ENCODE measurements at regions not wholly inside any gene's neighbourhood (a gene's known extent, or its start where the extent isn't known, plus 50 kb on each side); places are given as distances from the start of the nearest gene placed in this dataset.

DNA sequence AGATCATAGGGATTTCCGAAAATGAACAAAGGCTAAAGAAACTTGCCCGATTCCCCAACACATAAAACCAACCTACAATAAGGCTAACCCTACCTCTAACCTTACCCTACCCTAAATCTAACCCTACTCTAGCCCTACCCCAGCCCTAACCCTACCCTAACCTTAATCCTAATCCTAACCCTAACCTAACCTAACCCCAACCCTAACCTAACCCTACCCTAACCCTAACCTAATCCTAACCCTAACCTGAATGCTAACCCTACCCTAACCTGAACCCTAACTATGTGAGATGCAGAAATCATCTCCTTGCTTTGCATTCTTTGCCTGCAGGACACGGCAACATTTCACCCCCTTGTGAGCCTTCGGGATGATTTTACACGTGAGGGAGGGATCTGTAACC is 67.6 kb upstream of the SOX1 start:
- DNase-seq (ENCODE audit: low spot score), result no peak

DNA sequence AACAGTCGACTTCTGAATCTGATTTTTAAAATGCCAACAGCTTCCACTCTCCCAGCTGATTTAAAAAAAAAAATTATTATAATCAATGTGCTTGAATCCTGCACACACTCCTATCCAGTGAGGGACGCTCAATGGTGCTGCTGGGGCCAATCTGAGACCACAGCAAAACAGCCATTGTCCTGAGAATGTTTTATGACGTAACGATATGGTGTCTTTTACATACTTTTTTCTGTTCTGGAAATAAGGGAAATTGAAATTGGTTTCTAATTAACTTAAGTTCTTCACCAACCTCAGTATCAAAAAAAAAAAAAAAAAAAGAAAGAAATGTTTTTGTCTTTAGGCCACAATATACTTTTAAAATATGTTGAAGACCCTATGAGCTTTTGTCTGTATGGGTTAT is 66.1 kb upstream of the SOX1 start:
- DNase-seq (ENCODE audit: low spot score), result no peak

DNA sequence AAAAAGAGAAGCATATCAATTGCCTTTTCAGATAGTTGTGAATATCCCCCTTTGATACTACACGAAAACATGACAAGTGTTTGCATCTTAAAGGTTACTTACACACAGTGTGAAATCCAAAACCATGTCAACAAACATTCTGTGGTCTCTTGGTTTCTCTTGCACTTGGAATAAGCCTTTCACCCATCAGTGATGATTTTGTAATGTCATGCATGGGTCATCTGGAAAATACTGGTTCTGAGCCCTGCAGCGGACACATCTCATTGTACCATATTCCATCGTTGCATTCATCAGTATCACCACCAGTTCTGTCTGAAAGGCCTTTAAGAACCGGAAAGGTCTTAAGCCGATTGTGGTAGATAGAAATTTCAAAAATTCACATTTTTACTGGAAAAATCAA is 65.4 kb upstream of the SOX1 start:
- no peak for DNase-seq (ENCODE audit: low spot score)

DNA sequence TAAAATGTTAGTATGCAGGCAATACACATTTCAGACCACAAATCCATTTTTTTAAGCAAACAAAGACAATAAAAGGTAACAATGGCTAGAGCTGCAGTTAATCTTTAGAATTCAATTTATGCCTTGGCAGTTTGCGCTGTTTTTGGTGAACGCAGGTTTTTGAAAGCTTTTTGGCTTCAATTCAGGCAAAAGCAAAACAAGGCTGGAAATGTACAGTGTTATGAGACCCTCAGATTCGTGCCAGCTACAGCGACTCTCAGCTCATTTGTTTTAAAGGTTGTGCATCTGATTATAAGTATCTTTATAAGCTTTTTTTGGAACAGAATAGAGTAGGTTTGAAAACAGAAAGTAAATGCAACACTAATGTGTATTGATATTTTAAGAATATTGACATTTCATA is 63.6 kb upstream of the SOX1 start:
- DNase-seq (ENCODE audit: low spot score), result no peak

DNA sequence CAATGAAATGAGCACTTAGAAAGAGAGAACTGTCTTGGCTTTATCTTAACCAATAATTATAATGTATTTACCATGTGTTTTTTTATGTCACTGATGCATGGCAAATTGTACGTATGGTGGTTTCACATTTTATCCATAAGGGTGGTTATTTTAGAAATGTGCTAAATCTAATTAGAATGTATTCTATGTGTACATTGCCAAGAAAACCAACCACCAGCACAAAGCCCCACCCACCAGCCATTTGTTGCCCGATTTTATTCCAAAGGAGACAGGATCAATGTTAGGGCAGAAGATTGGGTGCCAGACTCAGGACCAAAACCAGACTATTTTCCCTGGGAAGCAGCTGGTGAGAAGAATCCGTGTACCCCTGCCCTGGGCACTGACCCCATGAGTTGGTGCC is 63.0 kb upstream of the SOX1 start:
- no peak for DNase-seq (ENCODE audit: low spot score)

DNA sequence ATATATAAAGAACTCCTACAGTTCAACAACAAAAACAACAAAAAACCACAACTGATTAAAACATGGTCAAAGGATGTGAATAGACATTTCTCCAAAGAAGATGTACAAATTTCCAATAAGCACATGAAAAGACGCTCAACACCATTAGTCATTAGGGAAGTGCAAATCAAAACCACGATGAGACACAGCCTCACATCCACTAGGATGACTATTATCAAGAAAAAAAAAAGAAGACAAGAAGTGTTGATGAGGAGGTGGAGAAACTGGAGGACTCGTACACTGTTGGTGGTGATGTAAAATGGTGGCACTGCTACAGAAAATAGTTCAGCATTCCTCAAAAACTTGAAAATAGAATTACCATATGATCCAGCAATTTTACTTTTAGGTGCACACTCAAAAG is 61.0 kb upstream of the SOX1 start:
- DNase-seq (ENCODE audit: low spot score), result no peak

DNA sequence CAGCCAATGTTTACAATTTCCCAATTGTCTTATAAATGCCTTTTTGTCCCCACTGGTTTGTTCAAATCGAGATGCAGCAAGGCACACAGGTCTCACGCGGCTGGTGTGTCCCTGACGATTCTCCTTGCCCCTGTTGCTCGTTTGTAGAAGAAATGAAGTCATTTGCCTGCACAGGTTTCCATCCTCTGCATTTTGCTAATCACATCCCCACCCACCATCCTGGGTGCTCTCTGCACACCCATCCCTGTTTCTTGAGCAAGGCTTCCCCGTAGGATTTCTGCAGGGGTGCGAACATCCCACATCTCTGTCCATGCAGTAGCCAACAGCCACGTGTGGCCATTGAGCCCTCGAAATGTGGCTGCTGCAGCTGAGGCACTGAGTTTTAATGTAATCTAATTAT is 59.8 kb upstream of the SOX1 start:
- DNase-seq (ENCODE audit: low spot score), result no peak

DNA sequence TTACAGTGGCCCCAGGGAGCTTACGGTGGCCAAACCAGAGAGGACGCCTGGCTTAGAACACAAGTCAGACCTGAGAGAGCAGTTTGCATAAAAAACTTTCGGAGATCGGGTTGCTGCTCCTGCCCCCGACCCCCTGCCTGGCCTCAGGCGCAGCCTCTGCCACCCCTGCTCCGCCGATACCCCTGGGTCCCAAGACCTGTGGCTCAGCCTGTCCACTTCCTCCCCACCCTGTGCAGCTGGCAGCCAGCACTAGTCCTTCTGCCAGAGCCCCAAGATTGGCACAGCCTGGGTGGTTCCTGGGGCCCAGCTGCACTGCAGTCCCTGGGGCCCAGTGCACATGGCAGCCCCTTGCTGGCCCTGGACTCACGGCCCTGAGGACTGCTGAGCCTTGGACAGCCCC is 56.2 kb upstream of the SOX1 start:
- no peak for DNase-seq (ENCODE audit: low spot score)

DNA sequence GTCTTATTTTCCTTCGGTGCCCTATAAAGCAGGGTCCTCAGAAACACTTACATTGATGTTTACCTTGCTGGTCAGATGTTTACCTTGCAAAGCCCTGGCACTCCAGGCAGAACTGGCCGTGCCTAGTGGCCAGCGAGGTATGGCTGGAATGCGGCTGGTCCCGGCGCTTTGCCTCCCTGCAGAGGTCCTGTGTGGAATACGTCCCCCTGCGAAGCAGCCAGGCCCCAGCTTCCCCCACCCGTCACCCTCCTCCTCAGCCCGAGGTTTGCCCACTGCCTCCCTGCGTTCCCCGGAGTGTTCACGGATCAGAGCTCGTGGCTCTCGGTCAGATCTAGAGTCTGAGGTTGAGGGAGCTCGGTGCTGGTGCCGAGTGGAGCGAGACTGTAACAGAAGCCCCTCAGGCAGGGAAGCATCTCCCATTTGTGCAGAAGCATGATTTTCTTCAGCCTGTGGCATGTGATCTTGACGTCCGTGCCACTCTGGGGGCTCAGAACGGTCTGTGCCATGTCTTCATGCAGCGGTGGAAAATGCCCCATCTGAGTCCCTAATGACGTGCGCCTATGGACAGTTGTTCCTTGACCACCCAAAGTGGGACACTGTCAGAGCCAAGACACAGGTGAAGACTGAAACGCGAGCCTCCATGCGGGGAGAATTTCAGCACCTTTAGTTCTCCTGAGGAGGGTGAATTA is 54.8 kb upstream of the SOX1 start:
- DNase-seq (ENCODE audit: low spot score), result no peak

DNA sequence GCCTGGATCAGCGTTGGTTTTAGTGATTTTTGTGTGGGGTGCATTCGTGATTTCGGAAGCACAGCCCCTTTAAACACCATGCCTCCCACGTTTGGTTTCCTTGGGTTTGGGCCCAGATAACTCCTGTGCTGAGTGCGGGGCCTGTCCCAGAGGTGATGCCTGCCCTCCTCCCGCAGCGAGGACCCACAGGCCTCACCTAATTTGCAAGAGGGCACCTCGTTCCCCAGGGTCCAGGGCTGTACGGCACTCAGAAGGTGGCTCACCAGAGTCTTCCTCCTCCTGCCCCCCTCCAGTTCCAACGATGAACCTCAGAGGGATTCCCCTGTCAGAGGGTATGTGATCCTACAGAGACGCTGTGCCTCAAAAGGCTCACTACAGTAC is 54.3 kb upstream of the SOX1 start:
- no peak for DNase-seq (ENCODE audit: low spot score)

DNA sequence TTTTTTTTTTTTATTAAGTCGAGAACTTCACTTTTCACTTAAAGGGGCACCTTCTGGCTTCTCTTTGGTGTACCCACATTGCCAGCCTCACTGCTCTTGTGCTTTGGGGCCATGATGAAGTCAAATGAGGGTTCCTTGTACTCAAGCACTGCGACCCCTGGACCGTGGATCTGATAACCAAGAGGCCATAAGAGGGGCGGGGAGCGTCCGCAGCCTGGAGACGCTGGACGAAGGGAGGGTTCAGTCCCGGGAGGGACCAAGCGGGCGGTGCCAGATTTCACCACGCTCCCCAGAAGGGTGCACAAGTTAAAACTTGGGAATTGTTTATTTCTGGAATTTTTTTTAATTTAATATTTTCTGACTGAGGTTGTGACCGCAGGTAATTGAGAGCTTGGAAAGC is 53.3 kb upstream of the SOX1 start:
- DNase-seq (ENCODE audit: low spot score), result no peak

DNA sequence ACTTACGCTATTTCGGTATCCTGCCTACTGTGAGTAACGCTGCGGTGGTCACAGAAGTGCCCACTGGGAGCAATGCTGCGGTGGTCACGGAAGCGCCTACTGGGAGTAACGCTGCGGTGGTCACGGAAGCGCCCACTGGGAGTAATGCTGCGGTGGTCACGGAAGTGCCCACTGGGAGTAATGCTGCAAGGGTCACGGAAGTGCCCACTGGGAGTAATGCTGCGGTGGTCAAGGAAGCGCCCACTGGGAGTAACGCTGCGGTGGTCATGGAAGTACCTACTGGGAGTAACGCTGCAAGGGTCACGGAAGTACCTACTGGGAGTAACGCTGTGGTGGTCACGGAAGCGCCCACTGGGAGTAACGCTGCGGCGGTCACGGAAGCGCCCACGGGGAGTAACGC is 52.1 kb upstream of the SOX1 start:
- DNase-seq (ENCODE audit: low spot score), result no peak
